GM12864 (cell line): ENCODE measurements at regions not wholly inside any gene's neighbourhood (a gene's known extent, or its start where the extent isn't known, plus 50 kb on each side); places are given as distances from the start of the nearest gene placed in this dataset.

Experiments used
- DNase-seq: peaks from one replicate; pipeline ENCODE4 v3.0.0-alpha.2; 2011; ENCODE audit warnings: low read depth
- H3K4me3 ChIP-seq: 2 replicates; pipeline ENCODE4 v1.5.1; 2011; ENCODE audit warnings: mild to moderate bottlenecking, low read depth, low read length, control low read depth
- CTCF ChIP-seq: IDR thresholded peaks from 2 replicates; pipeline ENCODE4 v1.5.1; 2011; ENCODE audit warnings: low read depth, mild to moderate bottlenecking, moderate library complexity, low read length, control low read depth, inconsistent platforms; ENCODE audit errors: missing control alignments

- no peak overlapping the region for H3K4me3 ChIP-seq
- TF ChIP-seq CTCF = no peak
- DNase-seq = no peak
Observed at GRCh38 chr11:26777372-26777808, 55.5 kb upstream of the SLC5A12 start.

DNA sequence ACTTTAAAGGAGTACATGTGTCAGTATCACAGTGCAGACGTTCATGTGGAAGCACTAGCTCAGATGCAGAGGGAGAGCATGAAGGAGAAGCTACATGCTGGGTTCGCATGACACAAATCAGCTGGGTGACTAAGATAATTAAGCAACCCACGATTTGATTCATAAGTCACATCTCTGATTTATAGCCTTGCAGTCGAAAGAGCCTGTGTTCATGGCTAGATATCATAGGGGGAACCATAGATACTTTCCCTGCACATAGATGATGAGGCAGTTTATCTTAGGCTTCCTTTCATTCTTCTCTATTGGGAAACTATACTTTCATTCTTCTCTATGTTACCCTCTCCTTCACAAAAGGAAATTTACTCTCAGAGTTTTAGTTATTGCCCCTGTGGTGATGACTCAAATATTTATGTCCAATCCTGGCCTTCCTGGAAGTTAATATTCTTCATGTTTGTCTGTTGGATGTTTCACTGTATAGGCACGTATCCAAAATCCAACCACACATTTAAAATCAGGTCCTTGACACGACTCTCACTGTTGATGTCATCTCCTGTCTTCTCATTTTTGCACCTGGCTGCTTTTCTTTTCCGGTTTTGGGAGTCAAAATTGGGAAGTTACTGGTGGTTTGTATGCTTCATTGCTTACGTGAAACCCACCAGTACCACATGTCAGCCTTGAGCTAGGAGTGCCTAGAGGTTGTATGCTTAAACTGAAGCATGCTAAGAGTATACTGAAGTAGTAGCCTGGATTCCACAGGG is 56.3 kb upstream of the SLC5A12 start:
- TF ChIP-seq CTCF = no peak
- no peak overlapping the region for H3K4me3 ChIP-seq
- DNase-seq = no peak

GRCh38 chr11:26779074-26779865 is 57.4 kb upstream of the SLC5A12 start:
- no peak for TF ChIP-seq CTCF
- no peak for DNase-seq

GRCh38 chr11:26780376-26781085 is 58.7 kb upstream of the SLC5A12 start:
- no peak overlapping the region for H3K4me3 ChIP-seq
- no peak for DNase-seq
- no peak for TF ChIP-seq CTCF

More at GRCh38 chr11:26779074-26779865, 57.4 kb upstream of the SLC5A12 start:
- H3K4me3 ChIP-seq = no peak overlapping the region

- H3K4me3 ChIP-seq = no peak overlapping the region
- no peak for DNase-seq
- TF ChIP-seq CTCF = no peak
Observed at GRCh38 chr11:26782220-26782965, 60.5 kb upstream of the SLC5A12 start.

DNA sequence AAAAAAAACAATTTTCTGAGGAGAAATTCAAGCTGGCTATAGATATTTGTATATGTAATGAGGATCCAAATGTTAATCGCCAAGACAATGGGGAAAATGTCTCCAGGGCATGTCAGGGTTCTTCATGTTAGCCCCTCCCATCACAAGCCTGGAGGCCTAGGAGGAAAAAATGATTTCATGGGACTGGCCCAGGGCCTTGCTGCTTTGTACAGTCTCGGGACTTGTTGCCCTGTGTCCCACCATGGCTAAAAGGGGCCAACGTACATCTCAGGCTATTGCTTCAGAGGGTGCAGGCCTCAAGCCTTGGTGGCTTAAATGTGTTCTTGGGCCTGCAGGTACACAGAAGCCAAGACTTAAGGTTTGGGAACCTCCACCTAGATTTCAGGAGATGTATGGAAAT is 62.1 kb upstream of the SLC5A12 start:
- no peak for TF ChIP-seq CTCF
- no peak overlapping the region for H3K4me3 ChIP-seq
- no peak for DNase-seq
